IMR-90 (cell line): ENCODE measurements at regions not wholly inside any gene's neighbourhood (a gene's known extent, or its start where the extent isn't known, plus 50 kb on each side); places are given as distances from the start of the nearest gene placed in this dataset.

Experiments used
- ATAC-seq: fragments of 200-7000 bp; cut with Tn5 transposase; 2 replicates; pipeline ENCODE4 v1.9.1; 2020; ENCODE audit warnings: low read depth, mild to moderate bottlenecking, moderate library complexity
- BruUV-seq: library from RNA; stranded (reverse); fragments of 400-500 nt; replicated peaks from 2 replicates; lab custom pipeline; 2021; lab: Mats Ljungman, UMichigan
- CTCF ChIA-PET: fragments of 300-600 bp; formaldehyde crosslinking; extraction: SDS; loops from one replicate; lab custom pipeline; 2021; ENCODE audit warnings: antibody characterized with exemption; lab: Yijun Ruan, JAX
- POLR2A ChIA-PET: fragments of 300-600 bp; sonication (Branson Sonifier 250); formaldehyde crosslinking; loops from one replicate; lab custom pipeline; 2022; ENCODE audit warnings: antibody characterized with exemption; ENCODE audit not compliant: unreplicated experiment; lab: Charles Lee
- DNase-seq: peaks from one replicate; pipeline ENCODE4 v3.0.0; 2013
- H2AFZ ChIP-seq: replicated peaks from 2 replicates; pipeline ENCODE3; 2013; ENCODE audit warnings: low read length, mild to moderate bottlenecking; ENCODE audit not compliant: poor library complexity
- H2AK5ac ChIP-seq: 2 replicates; pipeline ENCODE4 v1.6.1; 2013; ENCODE audit warnings: low read depth, low read length, inconsistent platforms
- H2AK9ac ChIP-seq: replicated peaks from 2 replicates; pipeline ENCODE3; 2013; ENCODE audit warnings: mild to moderate bottlenecking, low read depth, low read length, moderate library complexity; ENCODE audit not compliant: poor library complexity
- H2BK120ac ChIP-seq: 2 replicates; pipeline ENCODE4 v1.6.1; 2013; ENCODE audit warnings: low read depth, low read length, inconsistent platforms
- H2BK15ac ChIP-seq: 3 replicates; pipeline ENCODE4 v1.6.1; 2013; ENCODE audit warnings: low read depth, low read length, inconsistent platforms
- H2BK20ac ChIP-seq: 2 replicates; pipeline ENCODE4 v1.6.1; 2013; ENCODE audit warnings: low read depth, mild to moderate bottlenecking, inconsistent platforms, low read length, moderate library complexity
- H2BK5ac ChIP-seq: 2 replicates; pipeline ENCODE4 v1.6.1; 2013; ENCODE audit warnings: mild to moderate bottlenecking, low read depth, low read length, inconsistent platforms; ENCODE audit not compliant: poor library complexity, severe bottlenecking
- H3K14ac ChIP-seq: replicated peaks from 2 replicates; pipeline ENCODE4 v1.6.1; 2013; ENCODE audit warnings: low read depth, low read length, inconsistent platforms
- H3K18ac ChIP-seq: 2 replicates; pipeline ENCODE4 v1.6.1; 2013; ENCODE audit warnings: low read depth, low read length, control low read depth
- H3K23ac ChIP-seq: 2 replicates; pipeline ENCODE4 v1.6.1; 2013; ENCODE audit warnings: low read depth, low read length, inconsistent platforms
- H3K27ac ChIP-seq: 2 replicates; pipeline ENCODE4 v1.5.1; 2013; ENCODE audit warnings: mild to moderate bottlenecking, control low read depth, low read length; ENCODE audit not compliant: insufficient read depth
- H3K27me3 ChIP-seq: 2 replicates; pipeline ENCODE4 v1.6.1; 2013; ENCODE audit warnings: low read length; ENCODE audit not compliant: control insufficient read depth, insufficient read depth
- H3K36me3 ChIP-seq: 2 replicates; pipeline ENCODE4 v1.6.1; 2013; ENCODE audit warnings: low read length, mixed read lengths; ENCODE audit not compliant: control insufficient read depth, insufficient read depth
- H3K4ac ChIP-seq: 2 replicates; pipeline ENCODE4 v1.6.1; 2013; ENCODE audit warnings: low read depth, low read length, inconsistent platforms
- H3K4me1 ChIP-seq: 2 replicates; pipeline ENCODE4 v1.6.1; 2013; ENCODE audit warnings: low read length, mixed read lengths; ENCODE audit not compliant: control insufficient read depth, insufficient read depth
- H3K4me2 ChIP-seq: 2 replicates; pipeline ENCODE4 v1.6.1; 2013; ENCODE audit warnings: low read depth, mild to moderate bottlenecking, control low read depth, low read length, moderate library complexity
- H3K4me3 ChIP-seq: 2 replicates; pipeline ENCODE4 v1.5.1; 2013; ENCODE audit warnings: low read depth, mild to moderate bottlenecking, control low read depth, low read length, moderate library complexity; ENCODE audit not compliant: insufficient read depth
- H3K56ac ChIP-seq: 2 replicates; pipeline ENCODE4 v1.6.1; 2013; ENCODE audit warnings: low read length, inconsistent platforms; ENCODE audit not compliant: insufficient read depth; ENCODE audit errors: extremely low read depth
- H3K79me1 ChIP-seq, 2 experiments: 2 replicates each; pipeline ENCODE4 v1.6.1; 2013; ENCODE audit warnings: low read length in 2 of 2, inconsistent platforms in 1 of 2, low read depth in 1 of 2
- H3K9ac ChIP-seq: 2 replicates; pipeline ENCODE4 v1.6.1; 2013; ENCODE audit warnings: low read depth, low read length, control low read depth
- H3K9me1 ChIP-seq: 2 replicates; pipeline ENCODE4 v1.6.1; 2013; ENCODE audit warnings: low read length, inconsistent platforms; ENCODE audit not compliant: insufficient read depth
- H3K9me3 ChIP-seq: 2 replicates; pipeline ENCODE4 v1.6.1; 2013; ENCODE audit warnings: low read length; ENCODE audit not compliant: control insufficient read depth, insufficient read depth
- H4K20me1 ChIP-seq: 2 replicates; pipeline ENCODE4 v1.6.1; 2013; ENCODE audit warnings: low read length, inconsistent platforms; ENCODE audit not compliant: insufficient read depth
- H4K5ac ChIP-seq: 2 replicates; pipeline ENCODE4 v1.6.1; 2013; ENCODE audit warnings: mild to moderate bottlenecking, low read depth, low read length, control low read depth
- H4K8ac ChIP-seq, 2 experiments: 2 replicates each; pipeline ENCODE4 v1.6.1; 2013; ENCODE audit warnings: low read depth in 2 of 2, low read length in 2 of 2, control low read depth in 1 of 2, inconsistent platforms in 1 of 2
- H4K91ac ChIP-seq: 2 replicates; pipeline ENCODE4 v1.6.1; 2013; ENCODE audit warnings: low read depth, low read length, inconsistent platforms; ENCODE audit not compliant: insufficient read depth
- CHD1 ChIP-seq: IDR thresholded peaks from 2 replicates; pipeline ENCODE4 v1.6.1; 2012; ENCODE audit warnings: low read depth, low read length, improper control_type of control experiment
- CTCF ChIP-seq: conservative IDR thresholded peaks from 2 replicates; pipeline ENCODE4 v1.5.1; 2012; ENCODE audit warnings: mild to moderate bottlenecking, low read depth, low read length, improper control_type of control experiment
- ELK1 ChIP-seq: fragments of 150-350 bp; IDR thresholded peaks from 2 replicates; pipeline ENCODE4 v1.6.1; 2016; ENCODE audit warnings: low read depth, mild to moderate bottlenecking, low read length, moderate library complexity, borderline replicate concordance
- FOS ChIP-seq: fragments of 150-350 bp; IDR thresholded peaks from 2 replicates; pipeline ENCODE4 v1.6.1; 2016; ENCODE audit warnings: low read depth, low read length
- MAZ ChIP-seq: IDR thresholded peaks from 2 replicates; pipeline ENCODE4 v1.6.1; 2012; ENCODE audit warnings: low read depth, mild to moderate bottlenecking, low read length, improper control_type of control experiment, moderate library complexity, borderline replicate concordance
- NFE2L2 ChIP-seq: fragments of 150-350 bp; IDR thresholded peaks from 2 replicates; pipeline ENCODE4 v1.6.1; 2016; ENCODE audit warnings: low read depth, mild to moderate bottlenecking, low read length
- POLR2A ChIP-seq: IDR thresholded peaks from 2 replicates; pipeline ENCODE4 v1.6.1; 2012; ENCODE audit warnings: mild to moderate bottlenecking, low read depth, low read length
- RAD21 ChIP-seq: IDR thresholded peaks from 2 replicates; pipeline ENCODE4 v1.6.1; 2012; ENCODE audit warnings: low read length, improper control_type of control experiment
- USF2 ChIP-seq: fragments of 150-350 bp; IDR thresholded peaks from 2 replicates; pipeline ENCODE4 v1.6.1; 2017; ENCODE audit warnings: mild to moderate bottlenecking, antibody characterized with exemption, low read length, low read depth
- WGBS, 2 experiments: methylation state at CpG; one replicate each; pipeline versions ENCODE4 v1.1.5 to v1.1.7; 2013; ENCODE audit warnings: missing lambda C conversion rate in 2 of 2; ENCODE audit not compliant: insufficient read length in 1 of 2; ENCODE audit errors: extremely low coverage in 2 of 2; 5-methylcytosine and 5-hydroxymethylcytosine counted together
- dilution Hi-C: fragments of 300-500 bp; cut with HindIII; formaldehyde crosslinking; loops from one replicate; pipeline ENCODE4 v1.14.3; 2018; ENCODE audit warnings: low sequenced_read_pairs; ENCODE audit not compliant: unreplicated experiment
- in situ Hi-C: fragments of 300-500 bp; cut with MboI; formaldehyde crosslinking; loops from 3 replicates; pipeline ENCODE4 v1.14.3; 2019; ENCODE audit warnings: low sequenced_read_pairs, inconsistent platforms, mixed read lengths
- intact Hi-C: fragments of 100-400 bp; cut with micrococcal nuclease; formaldehyde crosslinking; loops from 2 replicates; pipeline ENCODE4 v1.10.0; 2022

- Histone ChIP-seq H3K9ac (no peak overlapping the region), H3K27ac (no peak overlapping the region), H3K4ac (no peak overlapping the region), H4K8ac (no peak overlapping the region), H3K56ac (no peak overlapping the region), H3K14ac (no peak overlapping the region), H3K4me2 (no peak overlapping the region), H2BK20ac (no peak overlapping the region), H4K5ac (no peak overlapping the region), H3K4me1 (no peaks in the 10 kb centered on the region), H3K36me3 (no peaks in the 10 kb centered on the region), H2BK15ac (no peak overlapping the region), H4K20me1 (no peaks in the 10 kb centered on the region), H3K9me3 (peaks cover 40% of the 10 kb centered on the region), H4K91ac (no peak overlapping the region), H3K23ac (no peak overlapping the region), H2BK5ac (no peak overlapping the region), H2AFZ (no peak overlapping the region), H2AK5ac (no peak overlapping the region), H3K79me1 (no peaks in the 10 kb centered on the region), H3K27me3 (no peaks in the 10 kb centered on the region), H3K18ac (no peak overlapping the region), H3K4me3 (no peak overlapping the region), H2BK120ac (no peak overlapping the region), H3K9me1 (no peaks in the 10 kb centered on the region), H2AK9ac (no peak overlapping the region)
- no CpG with 5 or more reads among the region's 7 CpGs for whole genome bisulfite sequencing, 2 experiments
- no TSS peak for BruUV-seq
- ATAC-seq (no peak), DNase-seq (no peak)
- CTCF ChIA-PET: no interaction called here
- POLR2A ChIA-PET: no interaction called here
- TF ChIP-seq ELK1 (no peak), CHD1 (no peak), USF2 (no peak), RAD21 (no peak), CTCF (no peak), FOS (no peak), POLR2A (no peak), MAZ (no peak), NFE2L2 (no peak)
- intact Hi-C loops (no loop called here), dilution Hi-C loops (no loop called here), in situ Hi-C loops (no loop called here)
Observed at GRCh38 chr2:608711-609110, 68.5 kb downstream of the TMEM18 start.
